ENCODE measurements at regions not wholly inside any gene's neighbourhood (a gene's known extent, or its start where the extent isn't known, plus 50 kb on each side); places are given as distances from the start of the nearest gene placed in this dataset.

DNA sequence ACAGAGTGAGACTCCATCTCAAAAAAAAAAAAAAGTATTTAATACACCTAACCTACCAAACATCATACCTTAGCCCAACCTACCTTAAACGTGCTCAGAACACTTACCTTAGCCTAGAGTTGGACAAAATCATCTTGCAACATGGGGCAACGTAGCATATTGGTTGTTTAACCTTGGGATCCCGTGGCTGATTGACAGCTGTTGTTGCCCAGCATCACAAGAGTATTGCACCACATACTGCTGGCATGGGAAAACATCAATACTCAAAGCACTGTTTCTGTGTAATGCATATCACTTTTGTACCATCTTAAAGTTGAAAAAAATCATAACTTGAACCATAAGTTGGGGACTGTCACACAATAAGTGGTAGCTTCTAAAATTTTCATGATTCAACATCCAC, 73.8 kb upstream of the MIR17HG start:
- WGBS (ENCODE audit: insufficient coverage) = 81% methylated on average over 3 of the region's 3 CpGs

GRCh38 chr13:91277013-91277676, 70.3 kb upstream of the MIR17HG start:
- WGBS (ENCODE audit: insufficient coverage) = 80% methylated on average over 5 of the region's 5 CpGs
- DNase-seq (no peak), ATAC-seq (no peak)
- no peaks in the 10 kb centered on the region for H3K9me3 ChIP-seq (ENCODE audit: control insufficient read depth, insufficient read depth, low read length)
- H3K27me3 ChIP-seq (ENCODE audit: control insufficient read depth, insufficient read depth, low read length) = no peaks in the 10 kb centered on the region
- Mint-ChIP-seq H3K4me3 (no peak overlapping the region), H3K27ac (no peak overlapping the region), H3K27me3 (ENCODE audit: low read depth in 2 of 2) (no peaks in the 10 kb centered on the region), H3K4me1 (no peaks in the 10 kb centered on the region), H3K9me3 (peaks cover 2% of the 10 kb centered on the region in 2 donors), H3K36me3 (no peaks in the 10 kb centered on the region)
- no peak for TF ChIP-seq CTCF (IDR thresholded peaks at IDR 0.05)
- intact Hi-C loops (cut with micrococcal nuclease) = no loop called here
- H3K36me3 ChIP-seq (ENCODE audit: control insufficient read depth, insufficient read depth, low read length) = no peaks in the 10 kb centered on the region
- H3K27ac ChIP-seq (ENCODE audit: low read length) = no peak overlapping the region
- H3K4me1 ChIP-seq (ENCODE audit: control insufficient read depth, insufficient read depth, low read length) = no peaks in the 10 kb centered on the region
- H3K4me3 ChIP-seq (ENCODE audit: low read length) = no peak overlapping the region

More for the DNA sequence above, 73.8 kb upstream of the MIR17HG start:
- Mint-ChIP-seq H3K9me3 (peaks cover 2% of the 10 kb centered on the region in 2 donors), H3K4me1 (no peaks in the 10 kb centered on the region), H3K4me3 (no peak overlapping the region), H3K27ac (no peak overlapping the region), H3K27me3 (ENCODE audit: low read depth in 2 of 2) (no peaks in the 10 kb centered on the region), H3K36me3 (no peaks in the 10 kb centered on the region)
- Histone ChIP-seq H3K27ac (ENCODE audit: low read length) (no peak overlapping the region), H3K9me3 (ENCODE audit: control insufficient read depth, insufficient read depth, low read length) (no peaks in the 10 kb centered on the region), H3K4me3 (ENCODE audit: low read length) (no peak overlapping the region), H3K4me1 (ENCODE audit: control insufficient read depth, insufficient read depth, low read length) (no peaks in the 10 kb centered on the region), H3K36me3 (ENCODE audit: control insufficient read depth, insufficient read depth, low read length) (no peaks in the 10 kb centered on the region), H3K27me3 (ENCODE audit: control insufficient read depth, insufficient read depth, low read length) (no peaks in the 10 kb centered on the region)
- intact Hi-C loops (cut with micrococcal nuclease) = no loop called here
- no peak for ATAC-seq
- no peak for DNase-seq
- no peak for TF ChIP-seq CTCF (IDR thresholded peaks at IDR 0.05)

GRCh38 chr13:91278291-91278690, 69.2 kb upstream of the MIR17HG start:
- H3K4me3 Mint-ChIP-seq = no peak overlapping the region
- no peaks in the 10 kb centered on the region for H3K4me1 ChIP-seq (ENCODE audit: control insufficient read depth, insufficient read depth, low read length)
- peaks cover 2% of the 10 kb centered on the region in 2 donors for H3K9me3 Mint-ChIP-seq
- H3K27me3 Mint-ChIP-seq (ENCODE audit: low read depth in 2 of 2) = no peaks in the 10 kb centered on the region
- no peak for TF ChIP-seq CTCF (IDR thresholded peaks at IDR 0.05)
- no peaks in the 10 kb centered on the region for H3K36me3 ChIP-seq (ENCODE audit: control insufficient read depth, insufficient read depth, low read length)
- ATAC-seq (no peak), DNase-seq (no peak)
- H3K27me3 ChIP-seq (ENCODE audit: control insufficient read depth, insufficient read depth, low read length) = no peaks in the 10 kb centered on the region
- intact Hi-C loops (cut with micrococcal nuclease) = no loop called here
- H3K27ac ChIP-seq (ENCODE audit: low read length) = no peak overlapping the region
- 87% methylated on average over 3 of the region's 3 CpGs for WGBS (ENCODE audit: insufficient coverage)
- H3K27ac Mint-ChIP-seq = no peak overlapping the region
- H3K36me3 Mint-ChIP-seq = no peaks in the 10 kb centered on the region
- H3K9me3 ChIP-seq (ENCODE audit: control insufficient read depth, insufficient read depth, low read length) = no peaks in the 10 kb centered on the region
- H3K4me3 ChIP-seq (ENCODE audit: low read length) = no peak overlapping the region
- H3K4me1 Mint-ChIP-seq = no peaks in the 10 kb centered on the region

GRCh38 chr13:91278888-91279287, 68.6 kb upstream of the MIR17HG start:
- H3K4me1 Mint-ChIP-seq = no peaks in the 10 kb centered on the region
- WGBS (ENCODE audit: insufficient coverage) = 29% methylated on average over 2 of the region's 2 CpGs
- Histone ChIP-seq H3K9me3 (ENCODE audit: control insufficient read depth, insufficient read depth, low read length) (no peaks in the 10 kb centered on the region), H3K27me3 (ENCODE audit: control insufficient read depth, insufficient read depth, low read length) (no peaks in the 10 kb centered on the region), H3K36me3 (ENCODE audit: control insufficient read depth, insufficient read depth, low read length) (no peaks in the 10 kb centered on the region), H3K4me1 (ENCODE audit: control insufficient read depth, insufficient read depth, low read length) (no peaks in the 10 kb centered on the region), H3K27ac (ENCODE audit: low read length) (no peak overlapping the region), H3K4me3 (ENCODE audit: low read length) (no peak overlapping the region)
- intact Hi-C loops (cut with micrococcal nuclease) = no loop called here
- TF ChIP-seq CTCF (IDR thresholded peaks at IDR 0.05) = no peak
- H3K27me3 Mint-ChIP-seq (ENCODE audit: low read depth in 2 of 2) = no peaks in the 10 kb centered on the region
- no peak overlapping the region for H3K27ac Mint-ChIP-seq
- H3K9me3 Mint-ChIP-seq = peaks cover 2% of the 10 kb centered on the region in 2 donors
- H3K36me3 Mint-ChIP-seq = no peaks in the 10 kb centered on the region
- ATAC-seq (no peak), DNase-seq (no peak)
- no peak overlapping the region for H3K4me3 Mint-ChIP-seq
